ENCODE measurements at regions not wholly inside any gene's neighbourhood (a gene's known extent, or its start where the extent isn't known, plus 50 kb on each side); places are given as distances from the start of the nearest gene placed in this dataset.

DNA sequence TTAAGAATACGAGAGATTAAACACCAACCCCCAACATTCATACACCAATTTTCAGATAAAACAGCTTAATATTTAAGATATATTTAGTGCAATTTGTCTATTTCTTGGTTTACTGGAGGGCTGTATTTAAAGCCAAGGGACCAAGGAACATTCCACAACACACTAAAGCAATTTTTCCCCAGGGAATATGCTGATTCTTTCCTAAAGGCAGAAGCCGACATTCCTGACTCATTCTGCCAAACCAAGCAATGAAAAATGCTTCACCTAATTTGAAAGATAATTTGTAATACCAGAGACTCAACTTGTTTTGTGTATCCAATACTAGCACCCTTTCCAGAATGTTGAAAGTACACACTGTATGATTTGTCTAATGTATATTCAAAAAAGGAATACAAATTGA lies 1267.6 kb upstream of the PIK3C3 start:
- DNase-seq (ENCODE audit: low read depth in 1 of 2, low spot score in 1 of 2) = peak in 1 of 2 donors; percentile 39
- Histone ChIP-seq H3K9me3 (ENCODE audit: low read depth) (no peaks in the 10 kb centered on the region), H3K36me3 (no peaks in the 10 kb centered on the region), H3K4me1 (ENCODE audit: low read depth) (no peaks in the 10 kb centered on the region), H3K27ac (no peak overlapping the region), H3K27me3 (no peaks in the 10 kb centered on the region), H3K4me3 (no peak overlapping the region)
- no peak for TF ChIP-seq CTCF (IDR thresholded peaks at IDR 0.05; ENCODE audit: low read depth, low read length)

- H3K9me3 ChIP-seq (ENCODE audit: low read depth) = no peaks in the 10 kb centered on the region
- H3K27me3 ChIP-seq = no peaks in the 10 kb centered on the region
- H3K4me1 ChIP-seq (ENCODE audit: low read depth) = no peaks in the 10 kb centered on the region
- H3K27ac ChIP-seq = no peak overlapping the region
- H3K4me3 ChIP-seq = no peak overlapping the region
- H3K36me3 ChIP-seq = no peaks in the 10 kb centered on the region
- DNase-seq (ENCODE audit: low read depth in 1 of 2, low spot score in 1 of 2) = no peak
- no peak for TF ChIP-seq CTCF (IDR thresholded peaks at IDR 0.05; ENCODE audit: low read depth, low read length)
Measured at GRCh38 chr18:40686836-40687235, 1268.2 kb upstream of the PIK3C3 start.

DNA sequence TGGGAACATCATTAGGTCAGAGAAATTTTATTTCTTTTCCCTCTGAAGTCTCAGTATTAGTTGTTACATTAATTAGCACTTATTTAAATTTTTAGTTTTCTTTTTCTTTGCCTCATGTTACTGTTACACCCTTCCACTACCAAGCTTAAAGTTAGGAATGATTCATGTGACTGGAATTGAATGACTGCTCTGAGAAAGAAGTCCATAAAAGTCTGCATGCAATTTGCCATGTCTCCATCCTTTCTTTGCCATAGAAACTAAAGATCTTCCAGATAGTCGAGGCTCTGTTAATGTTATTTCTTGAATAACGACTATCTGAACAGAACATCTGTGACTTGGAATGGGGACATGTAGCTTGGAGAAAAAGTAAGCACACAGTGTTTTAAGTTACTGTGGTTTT lies 1269.8 kb upstream of the PIK3C3 start:
- H3K4me1 ChIP-seq (ENCODE audit: low read depth) = no peaks in the 10 kb centered on the region
- no peaks in the 10 kb centered on the region for H3K27me3 ChIP-seq
- DNase-seq (ENCODE audit: low read depth in 1 of 2, low spot score in 1 of 2) = no peak
- TF ChIP-seq CTCF (IDR thresholded peaks at IDR 0.05; ENCODE audit: low read depth, low read length) = no peak
- H3K27ac ChIP-seq = no peak overlapping the region
- no peaks in the 10 kb centered on the region for H3K9me3 ChIP-seq (ENCODE audit: low read depth)
- no peaks in the 10 kb centered on the region for H3K36me3 ChIP-seq
- no peak overlapping the region for H3K4me3 ChIP-seq

GRCh38 chr18:40678318-40678717 lies 1276.7 kb upstream of the PIK3C3 start:
- H3K4me1 ChIP-seq (ENCODE audit: low read depth) = no peaks in the 10 kb centered on the region

GRCh38 chr18:40676668-40677067 lies 1278.4 kb upstream of the PIK3C3 start:
- Histone ChIP-seq H3K27ac (no peak overlapping the region), H3K9me3 (ENCODE audit: low read depth) (no peaks in the 10 kb centered on the region), H3K4me1 (ENCODE audit: low read depth) (no peaks in the 10 kb centered on the region), H3K36me3 (no peaks in the 10 kb centered on the region), H3K4me3 (no peak overlapping the region), H3K27me3 (no peaks in the 10 kb centered on the region)
- peak in 1 of 2 donors; percentile 9 for DNase-seq (ENCODE audit: low read depth in 1 of 2, low spot score in 1 of 2)
- TF ChIP-seq CTCF (IDR thresholded peaks at IDR 0.05; ENCODE audit: low read depth, low read length) = no peak

More at GRCh38 chr18:40678318-40678717, 1276.7 kb upstream of the PIK3C3 start:
- Histone ChIP-seq H3K9me3 (ENCODE audit: low read depth) (no peaks in the 10 kb centered on the region), H3K4me3 (no peak overlapping the region), H3K36me3 (no peaks in the 10 kb centered on the region), H3K27me3 (no peaks in the 10 kb centered on the region), H3K27ac (no peak overlapping the region)
- no peak for DNase-seq (ENCODE audit: low read depth in 1 of 2, low spot score in 1 of 2)
- TF ChIP-seq CTCF (IDR thresholded peaks at IDR 0.05; ENCODE audit: low read depth, low read length) = no peak

DNA sequence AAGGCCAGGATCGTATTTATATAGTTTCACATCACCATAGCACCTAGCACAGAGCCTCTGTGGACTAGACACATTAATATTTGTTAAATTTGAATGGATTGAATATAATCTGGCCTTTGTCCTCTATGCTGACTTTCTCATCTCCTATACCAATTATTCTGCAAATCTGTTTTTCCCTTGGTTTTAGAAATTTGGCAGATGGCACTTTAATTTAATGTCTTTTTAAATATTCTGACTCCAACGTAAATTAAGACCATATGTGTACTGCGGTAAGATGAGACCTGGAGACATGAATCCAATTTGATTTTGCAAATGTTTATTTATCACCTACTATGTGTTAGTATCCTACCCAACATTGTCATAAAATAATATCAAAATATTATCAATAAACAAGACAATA lies 1281.9 kb upstream of the PIK3C3 start:
- no peaks in the 10 kb centered on the region for H3K27me3 ChIP-seq
- no peak overlapping the region for H3K4me3 ChIP-seq
- no peak overlapping the region for H3K27ac ChIP-seq
- DNase-seq (ENCODE audit: low read depth in 1 of 2, low spot score in 1 of 2) = no peak
- H3K36me3 ChIP-seq = no peaks in the 10 kb centered on the region
- H3K9me3 ChIP-seq (ENCODE audit: low read depth) = no peaks in the 10 kb centered on the region
- TF ChIP-seq CTCF (IDR thresholded peaks at IDR 0.05; ENCODE audit: low read depth, low read length) = no peak
- no peaks in the 10 kb centered on the region for H3K4me1 ChIP-seq (ENCODE audit: low read depth)

All from cardiac muscle cell (in vitro differentiated cells and primary cell).